ENCODE measurements at regions not wholly inside any gene's neighbourhood (a gene's known extent, or its start where the extent isn't known, plus 50 kb on each side); places are given as distances from the start of the nearest gene placed in this dataset.
A peak's percentile ranks its signal among the peaks of the same experiment; 100 is the strongest.
"Not testable (repeated sequence)": the region's sequence is repeated elsewhere in the genome, so short reads cannot be mapped to it uniquely, and the experiment has no call there.

DNA sequence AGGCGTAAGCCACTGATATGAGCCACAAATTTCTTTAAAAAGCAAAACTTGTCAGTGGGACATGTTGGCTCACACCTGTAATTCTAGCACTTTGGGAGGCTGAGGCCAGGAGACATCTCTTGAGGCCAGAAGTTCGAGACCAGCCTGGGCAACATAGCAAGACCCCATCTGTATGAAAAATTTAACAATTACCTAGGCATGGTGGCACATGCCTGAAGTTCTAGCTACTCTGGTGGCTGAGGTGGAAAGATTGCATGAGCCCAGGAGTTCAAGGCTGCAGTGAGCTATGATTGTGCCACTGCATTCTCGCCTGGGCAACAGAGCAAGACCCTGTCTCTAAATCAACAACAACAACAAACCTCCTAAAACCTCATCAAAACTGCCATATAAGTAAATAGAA, 147.6 kb upstream of the BARHL2 start:
- no peak for DNase-seq

DNA sequence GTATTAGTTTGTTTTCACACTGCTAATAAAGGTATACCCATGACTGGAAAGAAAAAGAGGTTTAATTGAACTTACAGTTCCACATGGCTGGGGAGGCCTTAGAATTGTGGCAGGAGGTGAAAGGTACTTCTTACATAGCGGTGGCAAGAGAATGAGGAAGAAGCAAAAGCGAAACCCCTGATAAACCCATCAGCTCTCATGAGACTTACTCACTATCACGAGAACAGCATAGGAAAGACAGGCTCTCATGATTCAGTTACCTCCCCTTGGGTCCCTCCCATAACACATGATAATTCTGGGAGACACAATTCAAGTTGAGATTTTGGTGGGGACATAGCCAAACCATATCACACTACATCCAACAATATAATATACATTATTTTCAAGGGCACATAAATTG, 145.7 kb upstream of the BARHL2 start:
- no peak for DNase-seq

GRCh38 chr1:90861421-90861820, 144.3 kb upstream of the BARHL2 start:
- not testable (repeated sequence) for DNase-seq

- no peak for DNase-seq
Observed at GRCh38 chr1:90856463-90857007, 139.4 kb upstream of the BARHL2 start.

DNA sequence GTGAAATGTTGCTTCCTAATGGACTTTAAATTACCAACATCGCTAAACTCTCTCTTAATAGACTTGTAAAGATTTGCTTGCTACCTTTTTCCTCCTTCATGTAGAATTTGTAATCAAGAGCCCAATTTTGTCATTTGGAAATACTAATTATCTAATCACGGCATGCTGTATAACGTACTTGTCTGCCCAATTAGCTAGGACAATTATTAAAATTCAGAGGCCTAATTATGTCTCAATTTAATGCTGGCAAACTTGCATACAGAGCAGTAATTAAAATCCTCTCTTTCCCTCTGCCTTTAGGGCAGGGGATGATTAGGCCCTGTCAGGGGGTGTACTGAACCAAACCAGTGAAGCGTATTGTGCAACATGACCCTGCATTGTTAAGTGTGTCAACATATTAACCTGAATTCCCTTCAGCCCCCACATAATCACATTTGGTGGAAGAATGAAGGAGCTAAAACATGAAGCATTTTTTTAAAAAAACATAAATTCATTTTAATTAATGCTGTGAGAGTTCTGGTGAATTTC, 137.4 kb upstream of the BARHL2 start:
- DNase-seq: no peak

GRCh38 chr1:90851711-90852050, 134.6 kb upstream of the BARHL2 start:
- DNase-seq: no peak

DNA sequence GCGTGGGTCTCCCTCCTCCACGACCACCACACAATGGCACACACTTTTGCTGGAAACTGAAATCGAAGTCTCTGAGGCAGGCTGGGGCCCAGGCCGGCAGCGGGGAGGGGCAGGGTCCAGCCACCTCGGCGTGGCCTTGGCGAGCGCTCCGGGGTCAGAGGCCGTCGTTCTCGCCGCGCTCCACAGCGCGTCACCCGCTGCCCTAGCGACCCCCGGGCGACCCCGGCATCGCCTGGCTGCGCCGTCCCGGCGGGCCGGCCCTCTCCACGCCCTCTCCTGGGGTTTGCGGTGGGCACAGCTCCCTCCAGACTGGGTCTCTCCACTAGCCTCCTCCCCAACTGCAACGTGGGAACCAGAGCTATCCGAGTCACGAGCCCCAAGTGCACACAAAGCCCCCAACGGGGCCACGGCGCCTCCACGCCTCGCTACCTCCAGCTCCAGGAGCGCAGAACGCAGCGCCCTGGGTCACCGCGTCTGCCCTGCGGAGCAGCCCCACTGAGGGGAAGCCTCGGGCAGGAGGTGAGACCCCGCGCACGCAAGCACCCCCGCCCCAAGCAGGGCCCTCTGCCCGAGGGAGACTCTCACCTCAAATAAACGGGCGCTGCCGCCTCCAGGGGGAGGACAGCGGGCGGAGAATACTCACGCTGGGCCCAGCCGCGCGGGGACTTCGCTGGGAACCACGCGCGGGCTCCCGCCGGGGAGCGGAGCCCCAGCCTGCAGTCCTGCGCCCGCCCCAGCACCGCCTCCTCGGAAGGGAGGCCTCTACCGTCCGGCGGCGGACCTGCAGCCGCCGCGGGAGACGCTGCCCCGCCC, 134.0 kb upstream of the BARHL2 start:
- DNase-seq: peak; percentile 68 to 77

DNA sequence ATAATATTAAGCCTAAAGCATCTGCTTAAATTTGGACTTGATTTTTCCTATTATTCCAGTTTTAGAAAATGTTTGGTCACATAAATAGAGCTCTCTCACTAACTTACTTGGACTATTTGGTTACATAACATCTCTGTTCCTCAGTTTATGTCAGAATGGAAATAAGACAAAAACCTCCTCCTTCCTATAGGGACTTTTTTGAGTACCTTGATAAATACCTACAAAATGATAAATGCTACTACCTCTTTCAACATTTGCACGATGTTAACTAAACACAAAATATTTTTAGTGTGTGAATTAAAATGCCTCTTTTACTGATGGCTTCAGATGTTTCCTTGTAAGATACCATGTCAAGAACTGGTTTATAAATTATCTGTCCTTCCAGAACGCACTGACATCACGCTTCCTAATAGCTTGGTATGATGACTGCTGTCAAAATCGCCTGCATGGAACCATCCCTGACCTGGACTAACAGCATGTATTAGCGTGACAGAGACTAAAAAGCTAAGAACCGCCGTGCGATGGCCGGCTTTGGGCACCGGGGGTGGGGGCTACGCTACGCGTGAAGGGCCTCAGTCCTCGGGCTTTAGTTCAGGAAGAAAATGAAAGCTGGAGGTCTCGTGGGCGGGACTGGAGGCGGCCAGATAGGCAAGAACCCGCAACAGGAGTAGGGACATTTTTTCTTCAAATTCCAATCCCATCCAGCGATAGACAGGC, 133.2 kb upstream of the BARHL2 start:
- no peak for DNase-seq

- DNase-seq: no peak
Observed at GRCh38 chr1:90841473-90841872, 124.4 kb upstream of the BARHL2 start.

DNA sequence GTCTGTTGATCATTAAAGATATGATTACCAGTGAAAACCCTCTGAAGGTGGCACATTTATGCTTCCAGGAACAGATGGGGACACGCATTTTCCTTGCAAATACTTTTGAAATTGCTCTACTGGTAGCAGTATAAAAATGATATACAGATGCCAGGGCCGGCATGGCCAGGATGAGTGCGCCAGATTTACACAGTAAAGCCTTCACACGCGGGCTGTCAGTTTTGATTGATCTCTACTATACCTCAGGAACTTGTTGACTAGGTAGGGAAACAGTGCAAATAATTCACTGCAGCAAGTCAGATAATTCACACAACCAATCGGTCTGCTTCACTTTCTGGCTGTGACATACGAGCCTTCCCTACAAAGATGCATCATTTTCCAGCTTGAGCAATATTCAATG, 123.2 kb upstream of the BARHL2 start:
- DNase-seq: no peak

DNA sequence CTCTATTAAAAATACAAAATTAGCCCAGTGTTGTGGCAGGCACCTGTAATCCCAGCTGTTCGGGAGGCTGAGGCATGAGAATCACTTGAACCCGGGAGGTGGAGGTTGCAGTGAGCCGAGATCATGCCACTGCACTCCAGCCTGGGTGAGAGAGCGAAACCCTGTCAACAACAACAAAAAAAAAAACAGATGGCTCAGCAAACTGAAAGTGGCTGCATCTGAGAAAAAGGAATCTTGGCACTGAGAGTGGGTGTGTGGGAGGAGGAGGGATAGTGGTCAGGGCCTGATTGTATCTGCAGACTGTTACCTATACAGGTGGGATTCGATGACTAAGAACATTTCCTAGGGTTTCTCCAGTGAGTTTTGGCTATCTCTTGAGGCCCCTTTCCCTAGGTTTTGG, 122.2 kb upstream of the BARHL2 start:
- DNase-seq: no peak

- DNase-seq: no peak
Observed at GRCh38 chr1:90838720-90839119, 121.6 kb upstream of the BARHL2 start.

- DNase-seq: no peak
Observed at GRCh38 chr1:90837420-90837819, 120.3 kb upstream of the BARHL2 start.

DNA sequence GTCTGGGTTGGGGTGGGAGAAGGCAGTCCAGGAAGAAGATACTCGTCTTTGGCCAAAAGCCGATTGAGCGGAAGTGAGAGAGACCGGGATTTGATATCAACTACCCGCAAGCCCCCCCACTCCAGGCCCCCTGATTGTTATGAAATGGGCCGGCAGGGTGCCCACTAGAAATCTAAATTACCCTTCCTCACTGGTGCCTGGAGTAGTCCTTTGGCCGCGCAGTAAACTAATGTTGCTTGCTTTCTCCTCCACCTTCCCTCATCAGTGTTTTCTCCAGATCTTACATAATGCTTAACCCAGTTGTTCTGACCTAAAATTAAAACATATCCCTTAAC, 119.2 kb upstream of the BARHL2 start:
- no peak for DNase-seq

DNA sequence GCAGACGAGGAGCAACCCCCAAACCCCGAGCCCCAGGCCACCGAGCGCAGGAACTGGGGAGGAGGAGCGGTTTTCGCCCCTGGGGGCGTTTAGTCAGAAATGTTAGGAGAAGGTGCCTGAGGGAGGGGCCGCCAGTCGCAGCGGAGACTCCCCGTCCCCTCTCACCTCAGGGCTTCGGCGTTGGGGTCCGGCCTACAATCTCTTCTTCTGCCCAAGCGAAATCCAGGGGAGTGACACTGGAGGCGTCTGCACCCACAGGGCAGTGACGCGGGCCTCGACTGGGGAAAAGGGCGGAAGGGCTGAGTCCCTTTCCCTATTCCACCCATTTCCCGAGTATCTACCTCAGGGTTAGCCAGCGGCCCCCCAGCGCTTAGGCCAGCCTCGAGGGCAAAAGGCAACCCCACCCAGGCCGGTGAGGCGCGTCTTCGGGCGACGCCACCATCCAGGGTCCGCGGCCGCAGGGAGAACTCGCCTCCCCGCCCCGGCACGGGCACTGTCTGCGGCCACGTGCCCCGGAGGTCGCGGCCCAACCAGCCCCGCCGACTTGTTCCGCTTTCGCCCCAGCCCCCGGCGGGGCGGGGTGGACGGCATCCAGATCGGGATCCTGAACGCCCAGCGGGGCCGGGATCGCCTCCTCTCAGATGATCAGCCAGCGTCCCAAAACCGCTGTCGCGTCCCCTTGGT, 118.7 kb upstream of the BARHL2 start:
- DNase-seq: no peak

DNA sequence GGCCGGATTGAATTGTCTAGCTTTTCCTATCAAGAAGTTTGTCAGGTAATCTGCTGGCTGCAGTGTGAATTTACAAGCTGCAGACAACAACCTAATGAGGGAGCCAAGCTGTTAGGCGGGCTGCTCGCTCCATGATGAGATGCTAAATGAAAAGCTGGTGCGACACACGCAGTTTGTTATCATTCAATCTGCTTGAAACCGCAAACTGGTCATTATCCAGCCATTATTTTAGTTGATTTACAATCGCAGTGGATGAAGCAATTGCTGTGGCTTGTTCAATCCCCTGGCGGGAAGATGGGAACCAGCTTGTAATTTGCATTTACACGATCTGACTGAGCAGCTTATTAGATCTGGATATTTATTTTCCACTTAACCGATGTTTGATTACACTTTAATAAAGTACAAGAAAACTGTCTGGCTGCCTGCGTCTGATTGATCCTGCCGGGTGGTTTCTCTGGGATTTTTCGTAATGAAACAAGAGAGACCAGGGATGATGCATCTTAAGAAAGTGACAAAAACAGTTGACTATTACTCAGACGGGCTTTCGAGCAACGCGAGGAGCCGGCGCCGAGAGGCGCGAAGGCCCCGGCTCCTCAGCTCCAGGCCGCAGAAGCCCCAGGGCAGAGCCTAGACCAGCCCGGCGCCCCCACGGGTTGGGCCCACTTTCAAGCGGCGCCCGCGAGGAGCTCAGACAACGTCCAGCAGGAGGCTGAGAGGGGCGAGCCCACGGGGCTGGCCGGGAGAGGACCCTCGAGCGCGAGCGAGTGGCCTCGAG, 118.0 kb upstream of the BARHL2 start:
- DNase-seq: no peak

DNA sequence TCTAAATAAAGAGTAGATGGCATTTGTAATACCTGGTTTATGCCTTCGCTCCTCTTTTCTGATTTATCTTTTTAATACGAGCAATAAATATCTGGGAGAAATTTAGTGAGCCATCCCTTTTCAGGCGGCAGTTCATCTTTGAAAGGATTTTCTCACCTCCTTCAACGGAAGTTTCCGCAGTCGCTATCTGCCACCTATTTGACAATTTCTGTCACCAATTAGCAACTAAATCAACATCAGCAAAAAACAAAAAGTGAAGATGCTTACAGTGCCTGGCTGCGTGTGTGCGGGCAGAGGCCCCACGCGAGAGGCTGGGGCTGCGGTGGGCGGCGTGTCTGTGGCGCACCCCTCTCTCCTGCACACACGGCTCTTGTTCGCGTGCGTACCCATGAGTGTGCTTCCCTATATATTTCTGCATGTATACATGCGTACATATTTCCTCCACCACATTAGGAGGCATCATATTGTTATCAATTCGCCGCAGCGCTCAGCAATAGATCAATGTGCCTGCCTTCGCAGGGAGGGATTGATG, 117.3 kb upstream of the BARHL2 start:
- DNase-seq: no peak

GRCh38 chr1:90833466-90834110, 116.5 kb upstream of the BARHL2 start:
- no peak for DNase-seq

GRCh38 chr1:90831910-90832309, 114.8 kb upstream of the BARHL2 start:
- DNase-seq: no peak

DNA sequence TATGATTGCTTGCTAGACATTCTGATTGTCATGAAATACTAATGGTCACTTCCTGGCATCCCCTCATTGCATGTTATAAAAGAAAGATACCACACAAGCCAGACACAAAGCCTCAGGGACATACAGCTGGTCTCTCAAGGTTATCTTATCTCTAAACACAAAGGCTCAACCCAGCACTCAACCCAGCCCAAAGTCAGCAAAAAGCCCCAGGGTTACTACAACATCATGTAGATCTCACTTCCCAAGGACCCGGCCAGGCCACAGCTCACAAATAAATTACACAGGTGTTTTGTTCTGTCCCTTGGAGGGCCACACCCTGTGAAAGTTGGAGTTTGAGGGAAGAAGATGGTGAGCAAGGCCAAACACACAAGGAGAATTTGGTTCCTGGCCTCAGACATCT, 109.7 kb upstream of the BARHL2 start:
- DNase-seq: no peak

- DNase-seq: no peak
Observed at GRCh38 chr1:90826024-90826423, 108.9 kb upstream of the BARHL2 start.

- no peak for DNase-seq
Observed at GRCh38 chr1:90824551-90824950, 107.4 kb upstream of the BARHL2 start.

Measured in stimulated activated CD4-positive, alpha-beta T cell treated with anti-CD3 and anti-CD28 coated beads, Interleukin-2, amount 100 ng/mL, for 48 hours (primary cell).